ENCODE measurements at regions not wholly inside any gene's neighbourhood (a gene's known extent, or its start where the extent isn't known, plus 50 kb on each side); places are given as distances from the start of the nearest gene placed in this dataset.

- TF ChIP-seq POLR2A (IDR thresholded peaks at IDR 0.05; ENCODE audit: low read depth, low read length) (no peak), POLR2AphosphoS5 (IDR thresholded peaks at IDR 0.05; ENCODE audit: low read depth, low read length) (no peak), POU2F2 (IDR thresholded peaks at IDR 0.05; ENCODE audit: low read depth, low read length) (no peak), TAF1 (IDR thresholded peaks at IDR 0.05; ENCODE audit: low read depth, low read length) (no peak), SPI1 (IDR thresholded peaks at IDR 0.05; ENCODE audit: low read depth, low read length) (no peak), PAX5 (IDR thresholded peaks at IDR 0.05; ENCODE audit: insufficient read depth, low read length, severe bottlenecking) (no peak)
These were observed 201.6 kb upstream of the TMEM260 start for GRCh38 chr14:56378046-56378445.
